Pons (tissue), 1 donor: ENCODE measurements at regions not wholly inside any gene's neighbourhood (a gene's known extent, or its start where the extent isn't known, plus 50 kb on each side); places are given as distances from the start of the nearest gene placed in this dataset.
"Not testable (repeated sequence)": the region's sequence is repeated elsewhere in the genome, so short reads cannot be mapped to it uniquely, and the experiment has no call there.

Experiments used
- DNase-seq: peaks from one replicate; pipeline ENCODE4 v3.0.0-alpha.2; 2016; ENCODE audit warnings: low spot score

GRCh38 chr4:3926969-3927755 is 161.0 kb downstream of the ADRA2C start:
- not testable (repeated sequence) for DNase-seq

GRCh38 chr4:3929431-3929830 is 163.2 kb downstream of the ADRA2C start:
- not testable (repeated sequence) for DNase-seq

- not testable (repeated sequence) for DNase-seq
These were observed 166.5 kb downstream of the ADRA2C start for GRCh38 chr4:3932734-3933133.

- not testable (repeated sequence) for DNase-seq
These were observed 169.2 kb downstream of the ADRA2C start for GRCh38 chr4:3935406-3935805.

GRCh38 chr4:3936184-3936583 is 170.0 kb downstream of the ADRA2C start:
- DNase-seq = no peak

GRCh38 chr4:3937849-3938562 is 171.8 kb downstream of the ADRA2C start:
- not testable (repeated sequence) for DNase-seq

- DNase-seq = not testable (repeated sequence)
These were observed 172.5 kb downstream of the ADRA2C start for GRCh38 chr4:3938676-3939075.

GRCh38 chr4:3939954-3940591 is 173.9 kb downstream of the ADRA2C start:
- not testable (repeated sequence) for DNase-seq

GRCh38 chr4:3941735-3942522 is 175.7 kb downstream of the ADRA2C start:
- not testable (repeated sequence) for DNase-seq

- peak; percentile 20 for DNase-seq
These were observed 176.4 kb downstream of the ADRA2C start for GRCh38 chr4:3942569-3942971.

GRCh38 chr4:3943051-3943450 is 176.9 kb downstream of the ADRA2C start:
- not testable (repeated sequence) for DNase-seq

- DNase-seq = no peak
These were observed 179.5 kb downstream of the ADRA2C start for GRCh38 chr4:3945511-3946290.

GRCh38 chr4:3946553-3946952 is 180.4 kb downstream of the ADRA2C start:
- not testable (repeated sequence) for DNase-seq

GRCh38 chr4:3947761-3948160 is 181.6 kb downstream of the ADRA2C start:
- not testable (repeated sequence) for DNase-seq

GRCh38 chr4:3948210-3948609 is 182.0 kb downstream of the ADRA2C start:
- DNase-seq = not testable (repeated sequence)

- DNase-seq = not testable (repeated sequence)
These were observed 183.7 kb downstream of the ADRA2C start for GRCh38 chr4:3949916-3950315.

- not testable (repeated sequence) for DNase-seq
These were observed 186.4 kb downstream of the ADRA2C start for GRCh38 chr4:3952443-3953139.

- DNase-seq = not testable (repeated sequence)
These were observed 186.9 kb downstream of the ADRA2C start for GRCh38 chr4:3953140-3953489.

GRCh38 chr4:3954540-3955320 is 188.5 kb downstream of the ADRA2C start:
- DNase-seq = peak; percentile 26
